ENCODE measurements at regions not wholly inside any gene's neighbourhood (a gene's known extent, or its start where the extent isn't known, plus 50 kb on each side); places are given as distances from the start of the nearest gene placed in this dataset.
"Not testable (repeated sequence)": the region's sequence is repeated elsewhere in the genome, so short reads cannot be mapped to it uniquely, and the experiment has no call there.

GRCh38 chrX:20711366-20711765 is 444.7 kb upstream of the RPS6KA3 start:
- FAIRE-seq: no peak

- no peak for FAIRE-seq
These were observed 426.4 kb upstream of the RPS6KA3 start for GRCh38 chrX:20693078-20693477.

GRCh38 chrX:20686256-20686655 is 419.5 kb upstream of the RPS6KA3 start:
- FAIRE-seq: no peak

GRCh38 chrX:20685652-20686051 is 418.9 kb upstream of the RPS6KA3 start:
- FAIRE-seq: no peak

GRCh38 chrX:20681683-20682082 is 415.0 kb upstream of the RPS6KA3 start:
- FAIRE-seq: no peak

GRCh38 chrX:20680998-20681397 is 414.3 kb upstream of the RPS6KA3 start:
- FAIRE-seq: no peak

GRCh38 chrX:20672476-20672875 is 405.8 kb upstream of the RPS6KA3 start:
- FAIRE-seq: no peak

- FAIRE-seq: not testable (repeated sequence)
These were observed 405.0 kb upstream of the RPS6KA3 start for GRCh38 chrX:20671746-20672145.

GRCh38 chrX:20670611-20671010 is 403.9 kb upstream of the RPS6KA3 start:
- peak; percentile 79 for FAIRE-seq

GRCh38 chrX:20668550-20668949 is 401.8 kb upstream of the RPS6KA3 start:
- FAIRE-seq: no peak

GRCh38 chrX:20666331-20666730 is 399.6 kb upstream of the RPS6KA3 start:
- FAIRE-seq: no peak

- no peak for FAIRE-seq
These were observed 398.8 kb upstream of the RPS6KA3 start for GRCh38 chrX:20665481-20665880.

- no peak for FAIRE-seq
These were observed 398.1 kb upstream of the RPS6KA3 start for GRCh38 chrX:20664774-20665173.

GRCh38 chrX:20664131-20664530 is 397.4 kb upstream of the RPS6KA3 start:
- no peak for FAIRE-seq

GRCh38 chrX:20663336-20663735 is 396.6 kb upstream of the RPS6KA3 start:
- no peak for FAIRE-seq

- FAIRE-seq: no peak
These were observed 390.0 kb upstream of the RPS6KA3 start for GRCh38 chrX:20656721-20657120.

- FAIRE-seq: no peak
These were observed 387.9 kb upstream of the RPS6KA3 start for GRCh38 chrX:20654596-20655106.

GRCh38 chrX:20653070-20653469 is 386.4 kb upstream of the RPS6KA3 start:
- FAIRE-seq: no peak

GRCh38 chrX:20641954-20642353 is 375.2 kb upstream of the RPS6KA3 start:
- FAIRE-seq: no peak

GRCh38 chrX:20639115-20639514 is 372.4 kb upstream of the RPS6KA3 start:
- FAIRE-seq: no peak

- FAIRE-seq: no peak
These were observed 370.6 kb upstream of the RPS6KA3 start for GRCh38 chrX:20637351-20637750.

GRCh38 chrX:20633451-20633850 is 366.7 kb upstream of the RPS6KA3 start:
- FAIRE-seq: no peak

GRCh38 chrX:20623448-20623847 is 356.7 kb upstream of the RPS6KA3 start:
- no peak for FAIRE-seq

- FAIRE-seq: no peak
These were observed 353.6 kb upstream of the RPS6KA3 start for GRCh38 chrX:20620306-20620705.

- no peak for FAIRE-seq
These were observed 343.3 kb upstream of the RPS6KA3 start for GRCh38 chrX:20609916-20610415.
